ENCODE measurements at regions not wholly inside any gene's neighbourhood (a gene's known extent, or its start where the extent isn't known, plus 50 kb on each side); places are given as distances from the start of the nearest gene placed in this dataset.
"Not testable (repeated sequence)": the region's sequence is repeated elsewhere in the genome, so short reads cannot be mapped to it uniquely, and the experiment has no call there.

DNA sequence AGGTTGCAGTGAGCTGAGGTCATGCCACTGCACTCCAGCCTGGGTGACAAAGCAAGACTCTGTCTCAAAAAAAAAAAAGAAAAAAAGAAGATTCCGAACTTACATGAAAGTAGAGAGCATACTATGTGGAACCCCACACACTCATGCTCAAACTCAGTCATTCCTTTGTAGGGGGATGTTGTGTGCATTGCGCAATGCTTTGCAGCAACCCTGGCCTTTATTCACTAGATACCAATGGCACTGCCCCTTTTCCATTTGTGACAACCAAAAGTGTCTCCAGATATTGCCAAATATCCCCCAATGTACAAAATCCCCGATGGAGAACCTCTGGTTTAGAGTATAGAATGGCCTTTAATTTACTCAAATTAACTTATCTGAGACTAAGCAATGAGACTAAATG, 158.6 kb downstream of the GJA1 start:
- no peaks in the 10 kb centered on the region for H3K36me3 ChIP-seq
- no peak overlapping the region for H3K27ac ChIP-seq
- H3K4me3 ChIP-seq: no peak overlapping the region
- WGBS: 84% methylated on average over 3 of the region's 3 CpGs
- no peaks in the 10 kb centered on the region for H3K27me3 ChIP-seq
- no peak for DNase-seq (ENCODE audit: low spot score in 2 of 2)
- peaks cover 45% of the 10 kb centered on the region for H3K4me1 ChIP-seq
- TF ChIP-seq, protein P1, sequence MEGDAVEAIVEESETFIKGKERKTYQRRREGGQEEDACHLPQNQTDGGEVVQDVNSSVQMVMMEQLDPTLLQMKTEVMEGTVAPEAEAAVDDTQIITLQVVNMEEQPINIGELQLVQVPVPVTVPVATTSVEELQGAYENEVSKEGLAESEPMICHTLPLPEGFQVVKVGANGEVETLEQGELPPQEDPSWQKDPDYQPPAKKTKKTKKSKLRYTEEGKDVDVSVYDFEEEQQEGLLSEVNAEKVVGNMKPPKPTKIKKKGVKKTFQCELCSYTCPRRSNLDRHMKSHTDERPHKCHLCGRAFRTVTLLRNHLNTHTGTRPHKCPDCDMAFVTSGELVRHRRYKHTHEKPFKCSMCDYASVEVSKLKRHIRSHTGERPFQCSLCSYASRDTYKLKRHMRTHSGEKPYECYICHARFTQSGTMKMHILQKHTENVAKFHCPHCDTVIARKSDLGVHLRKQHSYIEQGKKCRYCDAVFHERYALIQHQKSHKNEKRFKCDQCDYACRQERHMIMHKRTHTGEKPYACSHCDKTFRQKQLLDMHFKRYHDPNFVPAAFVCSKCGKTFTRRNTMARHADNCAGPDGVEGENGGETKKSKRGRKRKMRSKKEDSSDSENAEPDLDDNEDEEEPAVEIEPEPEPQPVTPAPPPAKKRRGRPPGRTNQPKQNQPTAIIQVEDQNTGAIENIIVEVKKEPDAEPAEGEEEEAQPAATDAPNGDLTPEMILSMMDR (IDR thresholded peaks at IDR 0.05): no peak
- TF ChIP-seq POLR2A (IDR thresholded peaks at IDR 0.05) (no peak), POLR2AphosphoS5 (IDR thresholded peaks at IDR 0.05) (no peak), EP300 (IDR thresholded peaks at IDR 0.05) (no peak)
- H3K9me3 ChIP-seq: no peaks in the 10 kb centered on the region

DNA sequence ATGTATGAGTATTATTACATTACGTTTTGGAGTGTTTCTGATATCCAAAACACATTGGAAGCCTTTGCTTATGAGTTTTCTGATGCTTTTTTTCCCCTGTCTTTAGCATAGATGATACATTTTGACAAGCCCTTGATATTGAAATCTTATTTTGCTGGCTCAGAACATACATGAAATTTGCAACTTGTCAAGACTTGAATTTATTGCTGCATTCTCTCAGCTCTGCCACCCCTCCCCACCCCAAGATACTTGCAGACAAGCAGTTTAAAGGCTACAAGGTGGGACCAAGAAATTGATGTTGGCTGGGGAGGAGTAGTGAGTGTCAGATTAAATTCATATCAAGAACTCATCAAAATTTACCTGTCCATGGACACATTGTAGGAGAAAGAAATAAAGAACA, 160.2 kb downstream of the GJA1 start:
- Histone ChIP-seq H3K4me1 (peaks cover 41% of the 10 kb centered on the region), H3K36me3 (no peaks in the 10 kb centered on the region), H3K27me3 (no peaks in the 10 kb centered on the region), H3K27ac (no peak overlapping the region), H3K9me3 (no peaks in the 10 kb centered on the region), H3K4me3 (no peak overlapping the region)
- no peak for TF ChIP-seq POLR2A (IDR thresholded peaks at IDR 0.05)
- TF ChIP-seq EP300 (IDR thresholded peaks at IDR 0.05): no peak
- TF ChIP-seq, protein P1 (IDR thresholded peaks at IDR 0.05): no peak
- TF ChIP-seq POLR2AphosphoS5 (IDR thresholded peaks at IDR 0.05): no peak
- DNase-seq (ENCODE audit: low spot score in 2 of 2): no peak
- WGBS: 65% methylated on average over 1 of the region's 1 CpG

DNA sequence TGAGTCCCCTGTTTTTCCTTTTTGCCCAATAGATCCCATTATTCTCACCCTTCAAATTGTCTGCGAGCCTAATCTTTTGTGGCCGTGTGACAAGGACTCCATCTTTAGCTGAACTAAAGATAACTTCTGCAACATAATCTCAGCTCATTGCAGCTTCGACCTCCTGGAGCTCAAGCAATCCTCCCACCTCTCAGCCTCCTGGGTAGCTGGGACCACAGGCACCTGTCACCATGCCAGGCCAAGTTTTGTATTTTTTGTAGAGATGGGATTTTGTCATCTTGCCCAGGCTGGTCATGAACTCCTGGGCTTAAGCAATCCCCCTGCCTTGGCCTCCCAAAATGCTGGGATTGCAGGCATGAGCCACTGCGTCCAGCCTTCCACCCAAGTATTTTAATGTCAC, 161.0 kb downstream of the GJA1 start:
- 92% methylated on average over 4 of the region's 4 CpGs for WGBS

DNA sequence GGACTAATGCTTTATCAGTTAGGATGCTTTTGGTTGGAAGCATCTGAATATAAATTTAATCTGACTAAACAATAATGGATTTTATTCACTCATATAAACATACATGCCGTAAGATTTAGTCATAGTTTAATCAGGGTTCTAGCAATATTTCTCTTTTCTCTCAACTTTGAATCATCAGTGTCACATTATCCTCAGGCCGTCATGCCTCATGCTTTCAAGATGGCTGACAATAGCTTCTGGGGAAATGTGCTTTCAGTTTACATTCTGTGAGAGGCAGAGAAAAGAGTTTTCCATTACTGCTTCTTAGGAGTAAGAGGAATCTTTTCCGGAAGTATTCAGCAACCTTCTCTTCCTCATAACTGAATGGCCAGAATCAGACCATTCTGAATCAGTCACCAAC, 162.2 kb downstream of the GJA1 start:
- no peak for TF ChIP-seq EP300 (IDR thresholded peaks at IDR 0.05)
- no peak for TF ChIP-seq POLR2AphosphoS5 (IDR thresholded peaks at IDR 0.05)
- TF ChIP-seq, protein P1 (IDR thresholded peaks at IDR 0.05): no peak
- TF ChIP-seq POLR2A (IDR thresholded peaks at IDR 0.05): no peak
- no peaks in the 10 kb centered on the region for H3K9me3 ChIP-seq
- no peak for DNase-seq (ENCODE audit: low spot score in 2 of 2)
- H3K27me3 ChIP-seq: no peaks in the 10 kb centered on the region
- no peaks in the 10 kb centered on the region for H3K36me3 ChIP-seq
- no peak overlapping the region for H3K4me3 ChIP-seq
- H3K27ac ChIP-seq: no peak overlapping the region
- peaks cover 32% of the 10 kb centered on the region for H3K4me1 ChIP-seq
- 91% methylated on average over 3 of the region's 3 CpGs for WGBS

More for the DNA sequence above, 161.0 kb downstream of the GJA1 start:
- Histone ChIP-seq H3K36me3 (no peaks in the 10 kb centered on the region), H3K9me3 (no peaks in the 10 kb centered on the region), H3K27ac (no peak overlapping the region), H3K27me3 (no peaks in the 10 kb centered on the region), H3K4me3 (no peak overlapping the region), H3K4me1 (peaks cover 39% of the 10 kb centered on the region)
- DNase-seq (ENCODE audit: low spot score in 2 of 2): no peak
- TF ChIP-seq, protein P1 (IDR thresholded peaks at IDR 0.05): no peak
- TF ChIP-seq POLR2A (IDR thresholded peaks at IDR 0.05) (no peak), EP300 (IDR thresholded peaks at IDR 0.05) (no peak), POLR2AphosphoS5 (IDR thresholded peaks at IDR 0.05) (no peak)

DNA sequence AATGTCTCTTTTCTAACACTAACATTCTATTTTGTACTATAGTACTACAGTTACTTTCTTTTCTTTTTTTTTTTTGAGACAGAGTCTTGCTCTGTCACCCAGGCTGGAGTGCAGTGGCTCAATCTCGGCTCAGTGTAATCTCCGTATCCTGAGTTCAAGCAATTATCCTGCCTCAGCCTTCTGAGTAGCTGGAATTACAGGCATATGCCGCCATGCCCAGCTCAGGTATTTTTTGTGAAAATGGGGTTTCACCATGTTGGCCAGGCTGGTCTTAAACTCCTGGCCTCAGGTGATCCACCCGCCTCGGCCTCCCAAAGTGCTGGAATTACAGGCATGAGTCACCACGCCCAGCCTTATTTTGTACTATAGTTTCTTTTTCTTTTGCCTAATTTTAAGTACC, 163.9 kb downstream of the GJA1 start:
- H3K36me3 ChIP-seq; H3K27ac ChIP-seq; H3K9me3 ChIP-seq; H3K4me3 ChIP-seq; DNase-seq (ENCODE audit: low spot score in 2 of 2); H3K27me3 ChIP-seq: not testable (repeated sequence)
- H3K4me1 ChIP-seq: peaks cover 19% of the 10 kb centered on the region
- 62% methylated on average over 6 of the region's 6 CpGs for WGBS

Data from suprapubic skin (tissue), 4 donors.